HepG2 (cell line): ENCODE measurements at regions not wholly inside any gene's neighbourhood (a gene's known extent, or its start where the extent isn't known, plus 50 kb on each side); places are given as distances from the start of the nearest gene placed in this dataset.

Experiments used
- EP300 ChIP-seq, 3 experiments: sonication (generic) in 1 of 3; formaldehyde crosslinking in 1 of 3; IDR thresholded peaks; 2 replicates each; pipeline versions ENCODE4 v1.5.1 to v1.6.1; 2011 to 2020; ENCODE audit warnings: low read depth in 2 of 3, low read length in 2 of 3, borderline replicate concordance in 1 of 3, improper control_type of control experiment in 1 of 3, mild to moderate bottlenecking in 1 of 3, missing genetic modification reagents in 1 of 3, moderate library complexity in 1 of 3
- GATAD1 ChIP-seq: IDR thresholded peaks from 2 replicates; pipeline ENCODE4 v1.6.1; 2016; ENCODE audit warnings: missing genetic modification reagents, missing compliant biosample characterization
- KAT7 ChIP-seq: IDR thresholded peaks from 2 replicates; pipeline ENCODE4 v1.6.1; 2018; ENCODE audit warnings: borderline replicate concordance, missing compliant biosample characterization
- KDM5A ChIP-seq: fragments of 200-600 bp; sonication (generic); IDR thresholded peaks from 2 replicates; pipeline ENCODE4 v1.7.0; 2018; ENCODE audit warnings: antibody characterized with exemption, mild to moderate bottlenecking, low read length, borderline replicate concordance
- MYNN ChIP-seq: sonication (generic); formaldehyde crosslinking; IDR thresholded peaks from 2 replicates; pipeline ENCODE4 v1.4.0; 2020; ENCODE audit warnings: mild to moderate bottlenecking, low read depth, missing genetic modification reagents
- POLR2A ChIP-seq, 2 experiments: IDR thresholded peaks; 2 replicates each; pipeline ENCODE4 v1.6.1; 2011; ENCODE audit warnings: low read depth in 2 of 2, low read length in 2 of 2, mild to moderate bottlenecking in 1 of 2, moderate library complexity in 1 of 2; ENCODE audit not compliant: insufficient read depth in 1 of 2
- ZFX ChIP-seq: sonication (generic); formaldehyde crosslinking; IDR thresholded peaks from 2 replicates; pipeline ENCODE4 v1.4.0; 2020; ENCODE audit warnings: mild to moderate bottlenecking, low read depth, missing genetic modification reagents, moderate library complexity
- ZKSCAN1 ChIP-seq: fragments of 150-350 bp; IDR thresholded peaks from 2 replicates; pipeline ENCODE4 v1.6.1; 2014; ENCODE audit warnings: low read length
- ZNF619 ChIP-seq: sonication (generic); formaldehyde crosslinking; IDR thresholded peaks from 2 replicates; pipeline ENCODE4 v1.4.0; 2020; ENCODE audit warnings: mild to moderate bottlenecking, missing genetic modification reagents
- ZNF709 ChIP-seq: sonication (generic); formaldehyde crosslinking; IDR thresholded peaks from 2 replicates; pipeline ENCODE4 v1.5.0; 2020; ENCODE audit warnings: mild to moderate bottlenecking, missing genetic modification reagents
- TF ChIP-seq, protein P1 (sequence below): sonication (generic); formaldehyde crosslinking; IDR thresholded peaks from 2 replicates; pipeline ENCODE4 v1.5.0; 2020; ENCODE audit warnings: mild to moderate bottlenecking, missing genetic modification reagents, moderate library complexity
- TF ChIP-seq, protein P2 (sequence below): IDR thresholded peaks from 2 replicates; pipeline ENCODE4 v1.6.1; 2016; ENCODE audit warnings: low read depth, missing genetic modification reagents, missing compliant biosample characterization

DNA sequence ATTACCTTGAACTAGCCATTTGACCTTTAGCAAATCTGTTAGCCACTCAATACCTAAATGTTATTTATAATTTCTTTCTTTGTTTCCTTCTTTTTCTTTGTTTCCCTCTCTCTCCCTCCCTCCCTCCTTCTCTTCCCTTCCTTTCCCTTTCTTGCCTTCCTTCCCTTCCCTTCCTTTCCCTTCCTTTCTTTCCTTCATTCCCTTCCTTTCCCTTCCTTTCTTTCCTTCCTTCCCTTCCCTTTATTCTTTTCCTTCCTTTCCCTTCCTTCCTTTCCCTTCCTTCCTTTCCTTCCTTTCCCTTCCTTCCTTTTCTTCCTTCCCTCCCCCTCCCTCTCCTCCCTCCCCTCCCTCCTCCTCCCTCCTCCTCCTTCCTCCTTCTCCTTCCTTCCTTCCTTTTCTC lies 75.7 kb upstream of the KCNA4 start:
- no peak for TF ChIP-seq POLR2A (IDR thresholded peaks at IDR 0.05; ENCODE audit: insufficient read depth in 1 of 2, low read depth in 2 of 2, low read length in 2 of 2)
- TF ChIP-seq, protein P1, sequence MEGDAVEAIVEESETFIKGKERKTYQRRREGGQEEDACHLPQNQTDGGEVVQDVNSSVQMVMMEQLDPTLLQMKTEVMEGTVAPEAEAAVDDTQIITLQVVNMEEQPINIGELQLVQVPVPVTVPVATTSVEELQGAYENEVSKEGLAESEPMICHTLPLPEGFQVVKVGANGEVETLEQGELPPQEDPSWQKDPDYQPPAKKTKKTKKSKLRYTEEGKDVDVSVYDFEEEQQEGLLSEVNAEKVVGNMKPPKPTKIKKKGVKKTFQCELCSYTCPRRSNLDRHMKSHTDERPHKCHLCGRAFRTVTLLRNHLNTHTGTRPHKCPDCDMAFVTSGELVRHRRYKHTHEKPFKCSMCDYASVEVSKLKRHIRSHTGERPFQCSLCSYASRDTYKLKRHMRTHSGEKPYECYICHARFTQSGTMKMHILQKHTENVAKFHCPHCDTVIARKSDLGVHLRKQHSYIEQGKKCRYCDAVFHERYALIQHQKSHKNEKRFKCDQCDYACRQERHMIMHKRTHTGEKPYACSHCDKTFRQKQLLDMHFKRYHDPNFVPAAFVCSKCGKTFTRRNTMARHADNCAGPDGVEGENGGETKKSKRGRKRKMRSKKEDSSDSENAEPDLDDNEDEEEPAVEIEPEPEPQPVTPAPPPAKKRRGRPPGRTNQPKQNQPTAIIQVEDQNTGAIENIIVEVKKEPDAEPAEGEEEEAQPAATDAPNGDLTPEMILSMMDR: no peak
- TF ChIP-seq ZNF709 (CRISPR knock-in tag): no peak
- no peak for TF ChIP-seq EP300 (IDR thresholded peaks at IDR 0.05; ENCODE audit: low read depth in 2 of 2, low read length in 2 of 2)
- TF ChIP-seq EP300 (CRISPR knock-in tag; IDR thresholded peaks at IDR 0.05; ENCODE audit: borderline replicate concordance): no peak
- no peak for TF ChIP-seq KDM5A
- no peak for TF ChIP-seq KAT7
- TF ChIP-seq MYNN (CRISPR knock-in tag): no peak
- TF ChIP-seq GATAD1 (CRISPR knock-in tag): no peak
- TF ChIP-seq, protein P2, sequence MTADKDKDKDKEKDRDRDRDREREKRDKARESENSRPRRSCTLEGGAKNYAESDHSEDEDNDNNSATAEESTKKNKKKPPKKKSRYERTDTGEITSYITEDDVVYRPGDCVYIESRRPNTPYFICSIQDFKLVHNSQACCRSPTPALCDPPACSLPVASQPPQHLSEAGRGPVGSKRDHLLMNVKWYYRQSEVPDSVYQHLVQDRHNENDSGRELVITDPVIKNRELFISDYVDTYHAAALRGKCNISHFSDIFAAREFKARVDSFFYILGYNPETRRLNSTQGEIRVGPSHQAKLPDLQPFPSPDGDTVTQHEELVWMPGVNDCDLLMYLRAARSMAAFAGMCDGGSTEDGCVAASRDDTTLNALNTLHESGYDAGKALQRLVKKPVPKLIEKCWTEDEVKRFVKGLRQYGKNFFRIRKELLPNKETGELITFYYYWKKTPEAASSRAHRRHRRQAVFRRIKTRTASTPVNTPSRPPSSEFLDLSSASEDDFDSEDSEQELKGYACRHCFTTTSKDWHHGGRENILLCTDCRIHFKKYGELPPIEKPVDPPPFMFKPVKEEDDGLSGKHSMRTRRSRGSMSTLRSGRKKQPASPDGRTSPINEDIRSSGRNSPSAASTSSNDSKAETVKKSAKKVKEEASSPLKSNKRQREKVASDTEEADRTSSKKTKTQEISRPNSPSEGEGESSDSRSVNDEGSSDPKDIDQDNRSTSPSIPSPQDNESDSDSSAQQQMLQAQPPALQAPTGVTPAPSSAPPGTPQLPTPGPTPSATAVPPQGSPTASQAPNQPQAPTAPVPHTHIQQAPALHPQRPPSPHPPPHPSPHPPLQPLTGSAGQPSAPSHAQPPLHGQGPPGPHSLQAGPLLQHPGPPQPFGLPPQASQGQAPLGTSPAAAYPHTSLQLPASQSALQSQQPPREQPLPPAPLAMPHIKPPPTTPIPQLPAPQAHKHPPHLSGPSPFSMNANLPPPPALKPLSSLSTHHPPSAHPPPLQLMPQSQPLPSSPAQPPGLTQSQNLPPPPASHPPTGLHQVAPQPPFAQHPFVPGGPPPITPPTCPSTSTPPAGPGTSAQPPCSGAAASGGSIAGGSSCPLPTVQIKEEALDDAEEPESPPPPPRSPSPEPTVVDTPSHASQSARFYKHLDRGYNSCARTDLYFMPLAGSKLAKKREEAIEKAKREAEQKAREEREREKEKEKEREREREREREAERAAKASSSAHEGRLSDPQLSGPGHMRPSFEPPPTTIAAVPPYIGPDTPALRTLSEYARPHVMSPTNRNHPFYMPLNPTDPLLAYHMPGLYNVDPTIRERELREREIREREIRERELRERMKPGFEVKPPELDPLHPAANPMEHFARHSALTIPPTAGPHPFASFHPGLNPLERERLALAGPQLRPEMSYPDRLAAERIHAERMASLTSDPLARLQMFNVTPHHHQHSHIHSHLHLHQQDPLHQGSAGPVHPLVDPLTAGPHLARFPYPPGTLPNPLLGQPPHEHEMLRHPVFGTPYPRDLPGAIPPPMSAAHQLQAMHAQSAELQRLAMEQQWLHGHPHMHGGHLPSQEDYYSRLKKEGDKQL (CRISPR knock-in tag): no peak
- no peak for TF ChIP-seq ZNF619
- no peak for TF ChIP-seq ZKSCAN1
- TF ChIP-seq ZFX (CRISPR knock-in tag): no peak
